HG03469 (cell line): ENCODE measurements at regions not wholly inside any gene's neighbourhood (a gene's known extent, or its start where the extent isn't known, plus 50 kb on each side); places are given as distances from the start of the nearest gene placed in this dataset.
"Not testable (repeated sequence)": the region's sequence is repeated elsewhere in the genome, so short reads cannot be mapped to it uniquely, and the experiment has no call there.

ENCODE experiments used
- ATAC-seq: cut with Tn5 transposase; IDR thresholded peaks from one replicate; pipeline ENCODE4 v1.9.1; 2021; ENCODE audit warnings: mild to moderate bottlenecking, moderate library complexity, moderate number of reproducible peaks; ENCODE audit not compliant: unreplicated experiment

DNA sequence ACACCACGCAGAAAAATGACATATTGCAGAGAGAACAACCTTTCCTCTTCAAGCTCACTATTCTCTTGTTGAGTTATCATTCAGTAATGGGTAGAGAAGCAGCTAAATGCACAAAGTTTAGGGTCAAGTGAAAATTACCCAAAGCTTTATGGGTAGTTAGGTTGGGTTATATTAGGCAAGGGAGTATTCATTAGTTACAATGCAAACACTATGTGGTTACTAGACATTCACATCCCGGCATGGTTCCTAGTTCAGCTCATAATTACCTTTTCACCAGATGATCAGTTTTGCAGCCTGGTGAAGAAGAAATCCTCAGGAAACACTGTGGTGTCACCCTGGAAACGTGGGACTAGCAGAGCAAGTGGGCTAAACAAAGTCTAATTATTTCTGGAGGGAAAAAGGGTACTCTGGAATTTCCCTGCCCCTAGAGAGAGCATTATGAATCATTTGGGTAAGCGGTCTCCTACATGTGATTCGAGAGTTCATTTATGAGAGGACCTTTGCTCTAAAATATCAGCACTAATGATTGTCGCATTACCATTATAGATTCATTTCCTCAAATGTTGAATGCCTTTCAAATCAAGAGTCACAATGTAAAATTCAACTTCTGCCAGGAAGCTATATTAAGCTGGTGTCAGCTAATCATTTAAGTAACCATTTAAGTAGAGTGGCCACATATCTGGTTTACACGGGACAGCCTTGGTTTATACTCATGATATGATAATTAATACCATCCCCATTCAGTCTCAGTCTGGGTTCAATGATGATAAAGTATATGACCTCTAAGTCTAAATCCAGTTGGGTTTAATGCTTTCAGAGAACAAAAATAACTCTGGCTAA lies 1208.0 kb downstream of the DIAPH3 start:
- no peak for ATAC-seq

GRCh38 chr13:58958097-58958496 lies 1205.6 kb downstream of the DIAPH3 start:
- ATAC-seq: not testable (repeated sequence)

DNA sequence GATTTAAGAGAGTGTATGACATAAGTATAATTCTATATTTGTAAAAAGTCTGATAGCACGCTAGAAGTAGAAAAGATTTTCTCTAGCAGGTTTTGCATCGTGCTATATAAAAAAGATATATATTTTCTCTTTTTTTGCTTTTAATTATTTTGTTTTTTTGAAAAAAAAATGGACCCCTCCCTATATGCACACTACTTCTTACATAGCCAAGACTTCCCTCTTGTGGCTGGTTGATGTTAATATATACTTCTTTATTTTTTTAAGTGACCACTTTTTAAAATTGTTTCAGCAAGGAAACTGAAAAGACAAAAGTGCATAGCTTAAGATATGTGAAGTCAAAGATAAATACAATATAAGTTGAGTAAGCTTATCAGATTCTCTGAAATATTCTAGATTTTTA lies 1202.8 kb downstream of the DIAPH3 start:
- ATAC-seq: no peak

DNA sequence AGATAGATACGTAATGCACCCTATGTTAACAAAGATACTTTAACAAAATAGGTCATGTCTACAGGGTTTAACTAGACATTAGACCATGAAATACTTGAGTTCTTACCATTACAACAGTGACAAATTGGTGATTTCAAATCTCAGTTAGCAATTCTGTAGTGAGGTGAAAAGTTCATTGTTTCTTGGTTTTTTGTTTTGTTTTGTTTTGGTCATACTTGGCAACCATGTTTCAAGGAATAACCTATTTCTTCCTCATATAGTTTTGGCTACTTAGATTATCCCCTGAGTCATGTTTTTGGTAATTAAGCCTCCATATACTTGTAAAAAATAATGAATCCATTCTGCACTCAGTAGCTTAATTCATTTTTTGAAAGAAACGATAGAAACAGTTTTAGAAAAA lies 1200.4 kb downstream of the DIAPH3 start:
- no peak for ATAC-seq

- ATAC-seq: no peak
These were observed 1199.7 kb downstream of the DIAPH3 start for GRCh38 chr13:58964048-58964447.

- ATAC-seq: no peak
These were observed 1186.6 kb downstream of the DIAPH3 start for GRCh38 chr13:58977085-58977484.

GRCh38 chr13:58978331-58978730 lies 1185.4 kb downstream of the DIAPH3 start:
- no peak for ATAC-seq

DNA sequence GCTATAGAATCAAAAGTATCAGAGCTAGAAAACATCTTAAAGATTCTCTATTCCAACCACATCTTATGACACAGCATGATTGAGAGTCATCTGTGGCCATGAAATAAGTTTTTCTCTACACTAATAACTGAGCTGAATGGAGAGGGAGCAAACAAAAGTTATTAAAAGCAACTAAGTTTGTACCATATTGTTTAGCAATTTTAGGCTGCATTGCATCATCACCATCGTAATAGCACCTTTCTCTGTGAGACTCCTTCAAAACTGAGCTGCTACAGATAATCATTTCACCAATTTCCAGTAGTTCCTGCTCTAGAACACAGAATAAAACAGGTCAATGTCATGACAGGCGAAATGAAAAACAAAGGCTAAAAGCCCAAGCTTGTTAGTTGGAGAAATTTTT lies 1183.9 kb downstream of the DIAPH3 start:
- no peak for ATAC-seq

DNA sequence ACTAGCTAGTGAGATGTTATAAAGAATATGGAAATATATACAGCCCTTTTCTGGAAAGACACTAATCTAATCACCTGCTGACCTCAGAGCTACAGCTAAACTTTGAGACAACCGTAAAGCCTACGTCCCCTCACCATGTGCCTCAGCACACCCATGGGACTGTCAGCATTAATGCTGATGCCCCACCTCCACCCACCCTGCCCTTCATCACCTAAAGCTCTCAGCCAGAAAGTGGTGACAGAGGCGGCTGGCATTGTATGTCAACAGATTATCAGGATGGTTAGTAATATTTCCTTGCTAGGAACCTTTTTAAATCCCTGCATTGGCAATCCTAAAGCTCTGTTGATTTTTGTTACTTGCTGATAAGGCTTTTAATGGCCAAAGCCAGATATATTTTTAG lies 1177.9 kb downstream of the DIAPH3 start:
- no peak for ATAC-seq

DNA sequence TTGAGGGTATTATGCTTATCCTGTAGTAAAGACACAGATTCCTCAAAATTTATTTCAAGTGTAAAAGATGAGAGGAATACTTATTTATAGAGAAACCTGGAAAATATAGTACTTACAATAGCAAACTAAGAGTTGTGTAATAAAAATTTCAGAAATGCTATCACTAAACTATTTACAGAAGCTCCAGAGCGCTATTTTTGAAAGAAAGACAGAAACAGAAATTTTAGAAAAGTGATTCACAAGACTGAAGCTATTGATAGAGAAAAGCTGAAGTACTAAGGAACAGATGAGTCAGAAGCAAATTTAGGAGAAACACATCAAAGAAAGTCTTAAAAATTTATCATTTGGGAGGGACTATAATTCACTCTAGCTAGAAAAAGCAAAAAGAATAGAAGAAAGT lies 1174.2 kb downstream of the DIAPH3 start:
- ATAC-seq: no peak

- no peak for ATAC-seq
These were observed 1171.8 kb downstream of the DIAPH3 start for GRCh38 chr13:58991826-58992477.

GRCh38 chr13:58992478-58993042 lies 1171.2 kb downstream of the DIAPH3 start:
- no peak for ATAC-seq

GRCh38 chr13:58994077-58994476 lies 1169.7 kb downstream of the DIAPH3 start:
- ATAC-seq: no peak

DNA sequence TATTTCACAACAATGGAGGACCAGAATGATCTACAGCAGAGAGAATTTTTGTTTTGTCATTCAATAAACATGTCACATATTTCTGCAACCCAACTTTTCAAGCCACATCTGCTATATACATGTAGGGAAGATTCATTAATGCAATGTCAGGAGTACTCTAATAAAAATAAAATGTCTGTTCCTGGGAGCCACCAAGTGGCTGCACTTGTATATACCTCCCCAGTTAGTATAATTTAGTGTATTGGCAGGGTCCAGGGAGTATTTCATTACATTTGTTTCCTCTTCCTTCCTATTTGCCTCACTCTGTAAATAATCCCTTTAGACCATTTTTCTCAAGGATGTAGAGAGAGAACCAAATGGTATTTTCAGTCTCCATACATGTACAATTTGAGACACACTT lies 1169.0 kb downstream of the DIAPH3 start:
- ATAC-seq: no peak

DNA sequence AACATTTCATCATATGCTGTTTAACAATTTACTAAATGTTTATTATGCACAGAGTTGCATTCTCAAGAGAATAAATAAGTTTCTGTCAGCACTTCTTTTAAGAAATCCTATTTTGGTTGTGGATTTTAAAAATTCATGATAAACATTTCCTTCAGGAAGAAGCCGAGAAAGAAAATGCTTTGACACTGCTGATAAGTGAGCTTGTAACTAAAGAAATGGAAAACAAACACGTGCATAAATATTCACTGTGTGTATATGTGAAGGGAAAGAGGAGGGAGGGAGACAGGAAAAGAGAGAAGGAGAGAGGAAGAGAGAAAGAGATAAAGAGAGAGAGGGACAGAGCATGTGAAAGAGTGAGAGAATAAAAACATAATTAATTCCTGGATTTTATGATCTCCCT lies 1165.0 kb downstream of the DIAPH3 start:
- no peak for ATAC-seq

GRCh38 chr13:58999851-59000250 lies 1163.9 kb downstream of the DIAPH3 start:
- ATAC-seq: no peak

DNA sequence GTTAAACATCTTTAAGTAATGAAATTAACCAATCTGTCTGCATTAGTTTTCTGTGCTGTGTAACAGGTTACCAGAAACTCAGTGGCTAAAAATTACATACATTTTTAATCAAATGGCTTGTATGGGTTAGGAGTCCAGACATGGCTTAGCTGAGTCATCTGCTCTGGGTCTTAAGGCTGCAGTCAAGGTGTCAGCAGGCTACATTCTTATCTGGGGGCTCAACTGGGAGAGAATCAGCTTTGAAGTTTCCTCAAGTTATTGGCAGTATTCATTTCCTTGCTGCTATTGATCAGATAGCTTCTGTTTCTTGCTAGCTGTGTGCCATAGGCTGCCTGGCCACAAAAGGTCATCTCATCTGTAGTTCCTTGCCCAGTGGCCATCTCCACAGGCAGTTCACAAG lies 1163.0 kb downstream of the DIAPH3 start:
- ATAC-seq: no peak

- no peak for ATAC-seq
These were observed 1151.0 kb downstream of the DIAPH3 start for GRCh38 chr13:59012731-59013130.

- ATAC-seq: no peak
These were observed 1147.5 kb downstream of the DIAPH3 start for GRCh38 chr13:59016250-59016649.

DNA sequence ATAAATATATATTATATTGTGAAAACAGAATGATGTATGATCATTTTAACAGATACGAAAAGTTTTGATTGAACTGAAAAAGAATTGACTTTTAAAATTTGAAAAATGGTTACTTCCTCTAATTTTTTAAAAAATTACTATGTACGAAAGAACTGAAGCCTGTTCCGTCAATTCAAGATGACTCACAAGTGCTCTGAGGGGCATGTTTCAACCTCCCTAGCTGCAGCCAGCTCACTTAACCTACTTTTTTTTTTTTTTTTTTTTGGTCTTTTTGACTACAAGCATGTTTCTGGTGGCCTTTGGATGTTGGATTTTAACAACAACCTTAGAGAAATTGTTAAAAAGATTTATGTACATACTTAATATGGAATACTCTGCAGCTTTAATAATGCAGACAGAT lies 1139.3 kb downstream of the DIAPH3 start:
- no peak for ATAC-seq

DNA sequence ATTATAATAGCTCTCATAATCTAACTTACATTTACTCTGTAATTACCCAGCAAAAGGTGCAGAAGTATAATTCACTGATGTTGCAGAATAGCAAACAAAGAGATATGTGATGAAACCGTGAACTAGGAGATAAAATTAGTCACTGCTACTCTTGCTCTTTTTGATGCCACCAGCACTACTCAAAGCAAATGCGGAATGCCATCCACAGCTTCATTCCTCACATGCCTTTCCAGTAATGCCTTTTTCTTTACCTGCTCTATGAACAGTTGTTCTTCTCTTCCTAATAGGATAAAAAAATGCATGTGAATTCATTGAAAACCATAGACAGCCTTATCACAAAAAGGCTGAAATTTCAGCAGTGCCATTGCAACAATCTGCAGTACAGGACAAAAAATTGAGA lies 1129.5 kb downstream of the DIAPH3 start:
- ATAC-seq: no peak

DNA sequence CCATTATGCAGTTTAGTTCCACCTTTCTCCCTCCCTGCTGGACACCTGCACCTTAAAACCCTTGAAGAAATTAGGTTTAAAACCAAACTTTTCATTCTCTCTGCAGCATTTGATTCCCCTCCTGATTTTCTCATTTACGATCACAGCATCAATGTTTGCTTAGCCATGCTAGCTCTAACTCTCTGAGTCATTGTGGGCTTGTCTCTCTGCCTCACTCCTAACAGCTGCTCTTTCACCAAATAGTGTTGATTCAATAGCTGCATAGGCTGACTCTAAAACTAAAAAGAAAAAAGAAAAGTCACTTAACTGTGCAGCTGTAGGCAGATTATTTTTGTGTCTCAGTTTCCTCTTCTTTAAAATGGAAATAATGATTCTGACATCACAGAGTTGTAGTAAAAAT lies 1124.9 kb downstream of the DIAPH3 start:
- no peak for ATAC-seq
